Osteocyte (in vitro differentiated cells): ENCODE measurements at regions not wholly inside any gene's neighbourhood (a gene's known extent, or its start where the extent isn't known, plus 50 kb on each side); places are given as distances from the start of the nearest gene placed in this dataset.

Experiments used
- DNase-seq: peaks from one replicate; pipeline ENCODE4 v3.0.0; 2021; ENCODE audit warnings: mixed read lengths; ENCODE audit not compliant: unreplicated experiment; ENCODE audit errors: extremely low spot score
- H3K27ac Mint-ChIP-seq: one replicate; pipeline ENCODE4 v1.8.0; 2021; ENCODE audit warnings: mild to moderate bottlenecking, mixed read lengths; ENCODE audit not compliant: unreplicated experiment
- H3K27me3 Mint-ChIP-seq: one replicate; pipeline ENCODE4 v1.8.0; 2021; ENCODE audit warnings: mixed read lengths; ENCODE audit not compliant: unreplicated experiment
- H3K36me3 Mint-ChIP-seq: one replicate; pipeline ENCODE4 v1.8.0; 2021; ENCODE audit warnings: mixed read lengths; ENCODE audit not compliant: unreplicated experiment
- H3K4me1 Mint-ChIP-seq: one replicate; pipeline ENCODE4 v1.8.0; 2021; ENCODE audit warnings: mixed read lengths; ENCODE audit not compliant: unreplicated experiment
- H3K4me3 Mint-ChIP-seq: one replicate; pipeline ENCODE4 v1.8.0; 2021; ENCODE audit warnings: mild to moderate bottlenecking, moderate library complexity, mixed read lengths; ENCODE audit not compliant: unreplicated experiment
- H3K9me3 Mint-ChIP-seq: one replicate; pipeline ENCODE4 v1.8.0; 2021; ENCODE audit warnings: mixed read lengths; ENCODE audit not compliant: unreplicated experiment
- CTCF ChIP-seq: fragments of 200-600 bp; sonication (generic); IDR thresholded peaks from 2 replicates; pipeline ENCODE4 v1.5.0; 2021; ENCODE audit warnings: antibody characterized with exemption, mild to moderate bottlenecking, moderate library complexity

- Mint-ChIP-seq H3K4me1 (no peaks in the 10 kb centered on the region), H3K4me3 (no peak overlapping the region), H3K27me3 (no peaks in the 10 kb centered on the region), H3K36me3 (no peaks in the 10 kb centered on the region), H3K9me3 (peaks cover 16% of the 10 kb centered on the region), H3K27ac (no peak overlapping the region)
- no peak for DNase-seq
- TF ChIP-seq CTCF: no peak
Observed at GRCh38 chrX:113954297-113954696, 629.6 kb upstream of the HTR2C start.

GRCh38 chrX:113950081-113950678, 633.7 kb upstream of the HTR2C start:
- Mint-ChIP-seq H3K36me3 (no peaks in the 10 kb centered on the region), H3K27me3 (no peaks in the 10 kb centered on the region), H3K9me3 (peaks cover 24% of the 10 kb centered on the region), H3K27ac (no peak overlapping the region), H3K4me3 (no peak overlapping the region), H3K4me1 (no peaks in the 10 kb centered on the region)
- TF ChIP-seq CTCF: no peak
- DNase-seq: no peak

GRCh38 chrX:113947548-113947947, 636.3 kb upstream of the HTR2C start:
- Mint-ChIP-seq H3K27me3 (no peaks in the 10 kb centered on the region), H3K9me3 (peaks cover 22% of the 10 kb centered on the region), H3K4me3 (no peak overlapping the region), H3K4me1 (no peaks in the 10 kb centered on the region), H3K36me3 (no peaks in the 10 kb centered on the region), H3K27ac (no peak overlapping the region)
- no peak for TF ChIP-seq CTCF
- no peak for DNase-seq

GRCh38 chrX:113935518-113935917, 648.4 kb upstream of the HTR2C start:
- Mint-ChIP-seq H3K27ac (no peak overlapping the region), H3K27me3 (no peaks in the 10 kb centered on the region), H3K4me3 (no peak overlapping the region), H3K4me1 (no peaks in the 10 kb centered on the region), H3K36me3 (no peaks in the 10 kb centered on the region), H3K9me3 (no peaks in the 10 kb centered on the region)
- TF ChIP-seq CTCF: no peak
- DNase-seq: no peak

- Mint-ChIP-seq H3K27ac (no peak overlapping the region), H3K4me1 (no peaks in the 10 kb centered on the region)
Observed at GRCh38 chrX:113933931-113934330, 650.0 kb upstream of the HTR2C start.

More at GRCh38 chrX:113933931-113934330, 650.0 kb upstream of the HTR2C start:
- Mint-ChIP-seq H3K36me3 (no peaks in the 10 kb centered on the region), H3K9me3 (no peaks in the 10 kb centered on the region), H3K27me3 (no peaks in the 10 kb centered on the region), H3K4me3 (no peak overlapping the region)
- TF ChIP-seq CTCF: no peak
- DNase-seq: no peak
